ENCODE measurements at regions not wholly inside any gene's neighbourhood (a gene's known extent, or its start where the extent isn't known, plus 50 kb on each side); places are given as distances from the start of the nearest gene placed in this dataset.

GRCh38 chr1:70719154-70719553 is 308.1 kb downstream of the CTH start:
- in situ Hi-C loops (cut with MboI) (no loop called here), intact Hi-C loops (cut with micrococcal nuclease) (no loop called here)
- no peaks in the 10 kb centered on the region for H3K27me3 ChIP-seq (ENCODE audit: control insufficient read depth in 2 of 2, insufficient read depth in 2 of 2, low read length in 2 of 2)
- H3K4me1 ChIP-seq (replicated peaks in 1 of 2; ENCODE audit: control insufficient read depth in 2 of 2, insufficient read depth in 2 of 2, low read length in 2 of 2) = no peaks in the 10 kb centered on the region
- no peak overlapping the region for H3K9ac ChIP-seq (ENCODE audit: insufficient read depth in 1 of 2, low read depth in 2 of 2, low read length in 2 of 2)
- no peak for ATAC-seq
- H3K4me2 ChIP-seq (ENCODE audit: insufficient read depth, low read length) = no peak overlapping the region
- DNase-seq (ENCODE audit: extremely low read depth in 1 of 4, low spot score in 3 of 4) = no peak
- no TSS peak for BruUV-seq (replicated peaks)
- ChIA-PET POLR2A (no interaction called here), CTCF (ENCODE audit: low intra/inter-chr PET ratio) (no interaction called here)
- no peak for FAIRE-seq
- 11% methylated on average over 2 of the region's 2 CpGs for WGBS (ENCODE audit: insufficient coverage, low coverage, missing lambda C conversion rate)
- no peak overlapping the region for H3K27ac ChIP-seq (ENCODE audit: extremely low read depth, low read depth, low read length)
- H3K79me2 ChIP-seq (ENCODE audit: control insufficient read depth, insufficient read depth, low read length) = no peaks in the 10 kb centered on the region
- no peaks in the 10 kb centered on the region for H3K9me1 ChIP-seq (ENCODE audit: control insufficient read depth, insufficient read depth, low read length)
- no peak overlapping the region for H2AFZ ChIP-seq (ENCODE audit: low read depth, low read length)
- H3K4me3 ChIP-seq = no peak overlapping the region
- H3K36me3 ChIP-seq (ENCODE audit: control insufficient read depth, insufficient read depth, low read length) = no peaks in the 10 kb centered on the region
- H4K20me1 ChIP-seq (replicated peaks; ENCODE audit: control insufficient read depth, insufficient read depth, low read length) = no peaks in the 10 kb centered on the region
- no peaks in the 10 kb centered on the region for H3K9me3 ChIP-seq (replicated peaks; ENCODE audit: control insufficient read depth, insufficient read depth, low read depth, low read length)
- no peak for TF ChIP-seq NR1H2 (CRISPR knock-in tag; IDR thresholded peaks at IDR 0.05)
- no peak for TF ChIP-seq ZNF217 (CRISPR knock-in tag; IDR thresholded peaks at IDR 0.05)
- TF ChIP-seq SIRT6 (IDR thresholded peaks at IDR 0.05; ENCODE audit: low read depth, low read length) = no peak
- TF ChIP-seq, protein P1, sequence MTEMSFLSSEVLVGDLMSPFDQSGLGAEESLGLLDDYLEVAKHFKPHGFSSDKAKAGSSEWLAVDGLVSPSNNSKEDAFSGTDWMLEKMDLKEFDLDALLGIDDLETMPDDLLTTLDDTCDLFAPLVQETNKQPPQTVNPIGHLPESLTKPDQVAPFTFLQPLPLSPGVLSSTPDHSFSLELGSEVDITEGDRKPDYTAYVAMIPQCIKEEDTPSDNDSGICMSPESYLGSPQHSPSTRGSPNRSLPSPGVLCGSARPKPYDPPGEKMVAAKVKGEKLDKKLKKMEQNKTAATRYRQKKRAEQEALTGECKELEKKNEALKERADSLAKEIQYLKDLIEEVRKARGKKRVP (CRISPR knock-in tag; IDR thresholded peaks at IDR 0.05) = no peak
- TF ChIP-seq MTA1 (IDR thresholded peaks at IDR 0.05; ENCODE audit: borderline replicate concordance) = no peak
- no peak for TF ChIP-seq PKNOX1 (IDR thresholded peaks at IDR 0.05)
- no peak for TF ChIP-seq E2F3 (CRISPR knock-in tag; IDR thresholded peaks at IDR 0.05)
- TF ChIP-seq SP1 (CRISPR knock-in tag; IDR thresholded peaks at IDR 0.05) = no peak
- TF ChIP-seq NCOA4 (IDR thresholded peaks at IDR 0.05; ENCODE audit: partially characterized antibody) = no peak
- TF ChIP-seq, protein P2, sequence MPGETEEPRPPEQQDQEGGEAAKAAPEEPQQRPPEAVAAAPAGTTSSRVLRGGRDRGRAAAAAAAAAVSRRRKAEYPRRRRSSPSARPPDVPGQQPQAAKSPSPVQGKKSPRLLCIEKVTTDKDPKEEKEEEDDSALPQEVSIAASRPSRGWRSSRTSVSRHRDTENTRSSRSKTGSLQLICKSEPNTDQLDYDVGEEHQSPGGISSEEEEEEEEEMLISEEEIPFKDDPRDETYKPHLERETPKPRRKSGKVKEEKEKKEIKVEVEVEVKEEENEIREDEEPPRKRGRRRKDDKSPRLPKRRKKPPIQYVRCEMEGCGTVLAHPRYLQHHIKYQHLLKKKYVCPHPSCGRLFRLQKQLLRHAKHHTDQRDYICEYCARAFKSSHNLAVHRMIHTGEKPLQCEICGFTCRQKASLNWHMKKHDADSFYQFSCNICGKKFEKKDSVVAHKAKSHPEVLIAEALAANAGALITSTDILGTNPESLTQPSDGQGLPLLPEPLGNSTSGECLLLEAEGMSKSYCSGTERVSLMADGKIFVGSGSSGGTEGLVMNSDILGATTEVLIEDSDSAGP (CRISPR knock-in tag; IDR thresholded peaks at IDR 0.05) = no peak
- no peak for TF ChIP-seq RREB1 (CRISPR knock-in tag; IDR thresholded peaks at IDR 0.05)
- TF ChIP-seq GABPB2 (CRISPR knock-in tag; conservative IDR thresholded peaks at IDR 0.05) = no peak
- no peak for TF ChIP-seq FOXK1 (CRISPR knock-in tag; IDR thresholded peaks at IDR 0.05; ENCODE audit: borderline replicate concordance)
- no peak for TF ChIP-seq PCBP2 (IDR thresholded peaks at IDR 0.05; ENCODE audit: low read depth, low read length, poor library complexity, severe bottlenecking)
- no peak for TF ChIP-seq MAFK (IDR thresholded peaks at IDR 0.05; ENCODE audit: low read length)

All from K562 (cell line).